HG03045 (cell line): ENCODE measurements at regions not wholly inside any gene's neighbourhood (a gene's known extent, or its start where the extent isn't known, plus 50 kb on each side); places are given as distances from the start of the nearest gene placed in this dataset.

Source experiments
- ATAC-seq: cut with Tn5 transposase; IDR thresholded peaks from one replicate; pipeline ENCODE4 v1.9.1; 2021; ENCODE audit warnings: mild to moderate bottlenecking, moderate library complexity; ENCODE audit not compliant: unreplicated experiment

- ATAC-seq = no peak
Measured at GRCh38 chr11:95450547-95451123, 219.6 kb upstream of the SESN3 start.

DNA sequence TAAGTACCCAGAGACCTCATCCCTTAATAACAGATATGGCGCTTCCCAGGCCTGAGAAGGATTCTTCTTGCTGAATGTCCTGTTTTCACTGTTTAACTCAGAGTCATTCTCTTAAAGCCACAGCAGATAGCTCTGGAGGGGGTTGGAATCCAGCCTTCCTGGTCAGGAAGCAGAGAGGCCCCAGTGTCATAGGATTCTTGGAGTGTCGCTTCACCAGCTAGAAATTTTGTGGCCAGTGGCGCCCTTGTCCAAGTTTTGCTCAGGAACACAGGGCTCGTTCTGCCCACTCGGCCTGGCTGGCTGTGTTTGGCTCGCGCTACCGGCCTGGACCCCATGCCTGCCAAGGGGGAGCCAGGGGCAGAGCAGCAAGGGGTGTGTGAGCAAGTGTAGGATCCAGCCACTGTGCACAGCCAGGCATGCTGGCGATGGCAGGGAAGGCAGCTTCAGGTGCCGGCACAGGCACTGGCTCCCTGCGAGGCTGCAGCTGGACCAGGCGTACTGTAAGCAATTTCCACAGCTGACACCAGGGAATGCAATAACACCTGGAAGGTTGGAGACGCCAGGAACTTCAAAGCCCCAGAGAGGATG, 214.8 kb upstream of the SESN3 start:
- ATAC-seq = no peak

GRCh38 chr11:95444309-95445241, 213.6 kb upstream of the SESN3 start:
- ATAC-seq = no peak

DNA sequence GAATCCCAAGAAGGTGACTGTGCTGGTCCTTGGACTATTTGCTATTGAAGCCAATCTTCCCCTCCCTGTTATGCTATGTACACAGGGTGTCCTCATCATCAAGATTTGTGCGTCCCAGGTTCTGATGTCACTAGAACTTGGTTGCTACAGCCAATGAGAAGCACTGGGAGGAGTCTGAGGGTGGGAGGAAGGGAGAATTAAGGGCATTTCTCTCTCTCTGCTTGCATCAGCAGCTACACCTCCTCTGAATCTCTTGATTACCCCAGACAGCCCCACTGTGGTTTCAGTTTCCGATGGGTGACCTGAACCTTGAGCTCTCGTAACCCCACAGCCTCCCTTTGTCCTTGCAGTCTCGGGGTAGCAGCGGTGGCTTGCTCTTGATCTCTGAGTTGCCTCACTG, 212.4 kb upstream of the SESN3 start:
- no peak for ATAC-seq

GRCh38 chr11:95442531-95443050, 211.6 kb upstream of the SESN3 start:
- ATAC-seq = no peak

- no peak for ATAC-seq
Measured at GRCh38 chr11:95435628-95436353, 204.8 kb upstream of the SESN3 start.

DNA sequence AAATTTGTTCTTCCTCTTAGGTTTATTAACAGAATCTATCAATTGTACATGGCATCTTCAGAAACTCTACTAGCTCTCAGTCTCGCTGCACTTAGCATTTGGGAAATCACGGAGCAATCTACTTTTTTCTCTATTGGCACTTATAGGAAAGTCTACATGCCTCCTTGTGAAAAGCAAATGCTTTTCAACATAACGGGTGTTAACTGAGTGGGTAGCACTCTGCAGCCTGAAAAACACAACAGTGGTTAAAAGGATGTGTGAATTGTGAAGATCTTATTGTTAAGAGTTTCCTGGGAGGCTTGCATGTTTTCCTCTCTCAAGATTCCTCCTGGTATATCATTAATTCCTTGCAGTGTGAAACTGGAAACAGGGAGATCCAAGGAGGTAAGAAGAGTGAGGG, 204.2 kb upstream of the SESN3 start:
- ATAC-seq = no peak

- no peak for ATAC-seq
Measured at GRCh38 chr11:95434489-95435057, 203.6 kb upstream of the SESN3 start.

GRCh38 chr11:95434009-95434408, 203.0 kb upstream of the SESN3 start:
- no peak for ATAC-seq

GRCh38 chr11:95432714-95433503, 201.9 kb upstream of the SESN3 start:
- no peak for ATAC-seq

GRCh38 chr11:95429376-95429907, 198.4 kb upstream of the SESN3 start:
- no peak for ATAC-seq

GRCh38 chr11:95426823-95427462, 195.9 kb upstream of the SESN3 start:
- ATAC-seq = no peak

DNA sequence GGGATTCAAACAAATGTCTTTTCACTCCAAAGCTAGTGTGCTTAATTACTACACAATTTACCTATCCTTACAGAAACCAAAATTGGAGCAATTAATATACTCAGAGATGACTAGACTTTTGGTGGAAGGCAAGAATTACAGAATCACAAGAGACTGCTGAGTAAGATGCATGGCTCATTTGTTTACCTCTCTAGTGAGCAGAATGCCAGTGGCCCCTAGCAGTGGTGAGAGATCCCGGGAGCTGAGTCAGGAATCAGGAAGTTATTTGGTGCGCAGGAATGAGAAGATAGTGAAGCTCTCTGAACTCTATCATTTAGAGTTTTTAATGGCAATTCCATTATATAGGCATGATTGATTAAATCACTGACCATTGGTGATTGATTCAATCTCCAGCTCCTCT, 188.9 kb upstream of the SESN3 start:
- no peak for ATAC-seq

DNA sequence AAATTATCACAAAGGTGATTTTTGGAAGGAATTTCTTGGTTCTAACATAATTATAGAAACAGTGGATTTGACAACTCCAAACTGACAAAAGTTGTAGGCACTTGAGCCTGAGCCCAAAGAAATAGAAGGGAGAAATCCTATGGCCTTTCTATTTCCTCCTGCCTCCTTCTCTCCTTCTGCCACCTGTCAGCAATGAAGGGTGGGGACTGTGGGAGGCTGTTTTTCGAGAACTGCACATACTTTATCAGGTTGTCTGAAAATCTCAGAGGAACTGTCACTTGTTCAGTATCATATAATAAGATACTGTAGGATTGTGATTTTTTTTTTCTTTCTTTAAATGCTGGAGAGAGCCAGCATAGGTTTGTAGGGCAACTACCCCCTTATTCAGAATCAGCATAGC, 187.9 kb upstream of the SESN3 start:
- no peak for ATAC-seq

- ATAC-seq = no peak
Measured at GRCh38 chr11:95417832-95418231, 186.8 kb upstream of the SESN3 start.

GRCh38 chr11:95415837-95416304, 184.9 kb upstream of the SESN3 start:
- no peak for ATAC-seq

DNA sequence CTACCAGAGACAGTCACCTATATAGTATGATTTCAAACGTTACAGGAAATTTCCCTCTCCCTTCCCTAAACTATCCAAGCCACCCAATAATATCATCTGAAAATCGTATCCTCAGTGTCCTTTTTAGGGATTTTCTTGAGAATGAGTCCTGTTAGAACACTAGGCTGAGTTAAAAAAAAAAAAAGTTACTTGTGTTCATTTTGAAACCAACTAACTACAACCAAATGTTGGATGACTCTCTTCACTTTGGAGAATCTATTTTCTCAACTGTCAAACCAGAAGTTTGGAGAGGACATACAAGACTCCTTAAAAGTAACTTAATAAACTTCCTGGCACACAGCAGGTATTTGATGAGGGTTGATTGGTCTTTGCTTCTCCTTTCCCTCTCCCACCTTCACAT, 183.2 kb upstream of the SESN3 start:
- no peak for ATAC-seq

DNA sequence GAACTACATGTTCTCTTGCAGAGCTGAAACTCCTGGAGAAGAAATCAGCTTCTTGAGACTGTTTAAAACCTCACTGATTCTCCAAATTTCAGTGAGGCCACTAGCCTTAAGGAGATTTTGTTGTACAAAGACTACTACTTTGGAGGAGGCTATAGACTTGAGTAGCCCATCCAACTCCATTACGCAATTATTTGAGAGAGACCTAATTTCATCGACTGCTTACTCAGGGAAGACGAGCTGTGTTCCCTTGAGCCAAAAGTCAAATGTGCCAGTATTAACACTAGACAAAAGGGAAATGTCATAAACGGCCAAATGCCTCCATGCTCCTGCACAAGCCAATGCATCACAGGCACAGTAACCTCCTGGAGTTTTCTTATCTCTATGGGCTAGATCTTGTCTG, 182.8 kb upstream of the SESN3 start:
- ATAC-seq = no peak

DNA sequence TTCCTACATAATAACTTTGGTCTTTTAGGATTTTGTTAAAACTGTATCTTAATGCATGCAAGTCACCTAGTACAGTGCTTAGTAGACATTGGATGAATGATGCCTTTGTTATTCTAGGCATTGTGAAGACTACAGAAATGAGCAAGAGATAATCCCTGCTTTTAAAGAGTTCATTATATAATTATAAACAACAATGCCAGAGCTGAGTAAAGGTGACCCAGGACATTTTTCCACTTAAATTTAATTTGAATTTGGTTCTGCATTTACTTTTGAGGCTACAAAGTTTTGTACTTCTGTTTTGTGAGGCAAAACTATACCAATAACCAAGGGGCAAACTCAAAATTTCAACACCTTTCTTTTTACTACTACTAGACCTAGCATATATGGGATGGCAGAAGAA, 182.0 kb upstream of the SESN3 start:
- ATAC-seq = no peak
